ENCODE measurements at regions not wholly inside any gene's neighbourhood (a gene's known extent, or its start where the extent isn't known, plus 50 kb on each side); places are given as distances from the start of the nearest gene placed in this dataset.

- Histone ChIP-seq H2BK120ac (ENCODE audit: low read depth, low read length) (no peak overlapping the region), H3K23ac (ENCODE audit: low read depth, low read length) (no peak overlapping the region), H2AK5ac (ENCODE audit: low read depth, low read length) (no peak overlapping the region), H3K9me3 (ENCODE audit: control insufficient read depth, insufficient read depth, low read length) (no peaks in the 10 kb centered on the region), H2BK5ac (ENCODE audit: low read depth, low read length, poor library complexity, severe bottlenecking) (no peak overlapping the region), H4K91ac (ENCODE audit: insufficient read depth, low read depth, low read length) (no peak overlapping the region), H3K79me1 (ENCODE audit: low read depth in 1 of 2, low read length in 2 of 2) (no peaks in the 10 kb centered on the region), H3K4ac (ENCODE audit: low read depth, low read length) (no peak overlapping the region), H3K27ac (ENCODE audit: insufficient read depth, low read length) (no peak overlapping the region), H3K56ac (ENCODE audit: extremely low read depth, insufficient read depth, low read length) (no peak overlapping the region), H2AFZ (replicated peaks; ENCODE audit: low read length, poor library complexity) (no peak overlapping the region), H2BK20ac (ENCODE audit: low read depth, low read length) (no peak overlapping the region), H3K4me2 (ENCODE audit: low read depth, low read length) (no peak overlapping the region), H3K36me3 (ENCODE audit: control insufficient read depth, insufficient read depth, low read length) (no peaks in the 10 kb centered on the region), H4K20me1 (ENCODE audit: insufficient read depth, low read length) (no peaks in the 10 kb centered on the region), H3K9ac (ENCODE audit: low read depth, low read length) (no peak overlapping the region), H4K5ac (ENCODE audit: low read depth, low read length) (no peak overlapping the region), H3K4me3 (ENCODE audit: insufficient read depth, low read depth, low read length) (no peak overlapping the region), H3K14ac (replicated peaks; ENCODE audit: low read depth, low read length) (no peak overlapping the region), H3K9me1 (ENCODE audit: insufficient read depth, low read length) (no peaks in the 10 kb centered on the region; the same call in 1 of the 2 replicates), H3K27me3 (ENCODE audit: control insufficient read depth, insufficient read depth, low read length) (no peaks in the 10 kb centered on the region), H2BK15ac (ENCODE audit: low read depth, low read length) (no peak overlapping the region), H2AK9ac (replicated peaks; ENCODE audit: low read depth, low read length, poor library complexity) (no peak overlapping the region), H4K8ac (ENCODE audit: low read depth in 2 of 2, low read length in 2 of 2) (no peak overlapping the region), H3K4me1 (ENCODE audit: control insufficient read depth, insufficient read depth, low read length) (no peaks in the 10 kb centered on the region), H3K18ac (ENCODE audit: low read depth, low read length) (no peak overlapping the region)
- POLR2A ChIA-PET (ENCODE audit: unreplicated experiment), result no interaction called here
- BruUV-seq (replicated peaks), result no TSS peak
- dilution Hi-C loops (cut with HindIII; ENCODE audit: low sequenced_read_pairs, unreplicated experiment) (no loop called here), intact Hi-C loops (cut with micrococcal nuclease) (no loop called here), in situ Hi-C loops (cut with MboI; ENCODE audit: low sequenced_read_pairs) (no loop called here)
- CTCF ChIA-PET, result no interaction called here
- DNase-seq (peak; percentile 2), ATAC-seq (ENCODE audit: low read depth) (peak; percentile 66)
- no CpG with 5 or more reads among the region's 1 CpG for WGBS, 2 experiments (ENCODE audit: extremely low coverage in 2 of 2, insufficient read length in 1 of 2)
- TF ChIP-seq MXI1 (IDR thresholded peaks at IDR 0.05; ENCODE audit: borderline replicate concordance, low read depth, low read length), result no peak
- no peak for TF ChIP-seq BHLHE40 (IDR thresholded peaks at IDR 0.05; ENCODE audit: low read depth, low read length)
- TF ChIP-seq SMC3 (IDR thresholded peaks at IDR 0.05; ENCODE audit: low read depth, low read length), result no peak
- TF ChIP-seq, protein P1, sequence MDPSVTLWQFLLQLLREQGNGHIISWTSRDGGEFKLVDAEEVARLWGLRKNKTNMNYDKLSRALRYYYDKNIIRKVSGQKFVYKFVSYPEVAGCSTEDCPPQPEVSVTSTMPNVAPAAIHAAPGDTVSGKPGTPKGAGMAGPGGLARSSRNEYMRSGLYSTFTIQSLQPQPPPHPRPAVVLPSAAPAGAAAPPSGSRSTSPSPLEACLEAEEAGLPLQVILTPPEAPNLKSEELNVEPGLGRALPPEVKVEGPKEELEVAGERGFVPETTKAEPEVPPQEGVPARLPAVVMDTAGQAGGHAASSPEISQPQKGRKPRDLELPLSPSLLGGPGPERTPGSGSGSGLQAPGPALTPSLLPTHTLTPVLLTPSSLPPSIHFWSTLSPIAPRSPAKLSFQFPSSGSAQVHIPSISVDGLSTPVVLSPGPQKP (IDR thresholded peaks at IDR 0.05; ENCODE audit: borderline replicate concordance, low read depth, low read length), result no peak
- TF ChIP-seq NFE2L2 (IDR thresholded peaks at IDR 0.05; ENCODE audit: low read depth, low read length), result no peak
- TF ChIP-seq FOS (IDR thresholded peaks at IDR 0.05; ENCODE audit: low read depth, low read length), result no peak
- TF ChIP-seq CEBPB (IDR thresholded peaks at IDR 0.05; ENCODE audit: low read depth, low read length), result no peak
- no peak for TF ChIP-seq RFX5 (IDR thresholded peaks at IDR 0.05; ENCODE audit: low read depth, low read length)
- TF ChIP-seq RCOR1 (IDR thresholded peaks at IDR 0.05; ENCODE audit: insufficient replicate concordance, low read length), result no peak
- no peak for TF ChIP-seq CHD1 (IDR thresholded peaks at IDR 0.05; ENCODE audit: low read depth, low read length)
- no peak for TF ChIP-seq MAFK (IDR thresholded peaks at IDR 0.05; ENCODE audit: low read depth, low read length)
- TF ChIP-seq, protein P2, sequence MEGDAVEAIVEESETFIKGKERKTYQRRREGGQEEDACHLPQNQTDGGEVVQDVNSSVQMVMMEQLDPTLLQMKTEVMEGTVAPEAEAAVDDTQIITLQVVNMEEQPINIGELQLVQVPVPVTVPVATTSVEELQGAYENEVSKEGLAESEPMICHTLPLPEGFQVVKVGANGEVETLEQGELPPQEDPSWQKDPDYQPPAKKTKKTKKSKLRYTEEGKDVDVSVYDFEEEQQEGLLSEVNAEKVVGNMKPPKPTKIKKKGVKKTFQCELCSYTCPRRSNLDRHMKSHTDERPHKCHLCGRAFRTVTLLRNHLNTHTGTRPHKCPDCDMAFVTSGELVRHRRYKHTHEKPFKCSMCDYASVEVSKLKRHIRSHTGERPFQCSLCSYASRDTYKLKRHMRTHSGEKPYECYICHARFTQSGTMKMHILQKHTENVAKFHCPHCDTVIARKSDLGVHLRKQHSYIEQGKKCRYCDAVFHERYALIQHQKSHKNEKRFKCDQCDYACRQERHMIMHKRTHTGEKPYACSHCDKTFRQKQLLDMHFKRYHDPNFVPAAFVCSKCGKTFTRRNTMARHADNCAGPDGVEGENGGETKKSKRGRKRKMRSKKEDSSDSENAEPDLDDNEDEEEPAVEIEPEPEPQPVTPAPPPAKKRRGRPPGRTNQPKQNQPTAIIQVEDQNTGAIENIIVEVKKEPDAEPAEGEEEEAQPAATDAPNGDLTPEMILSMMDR (conservative IDR thresholded peaks at IDR 0.05; ENCODE audit: low read depth, low read length), result no peak
- no peak for TF ChIP-seq POLR2A (IDR thresholded peaks at IDR 0.05; ENCODE audit: low read depth, low read length)
- TF ChIP-seq MAZ (IDR thresholded peaks at IDR 0.05; ENCODE audit: borderline replicate concordance, low read depth, low read length), result no peak
- TF ChIP-seq RAD21 (IDR thresholded peaks at IDR 0.05; ENCODE audit: low read length), result no peak
- TF ChIP-seq, protein P3, sequence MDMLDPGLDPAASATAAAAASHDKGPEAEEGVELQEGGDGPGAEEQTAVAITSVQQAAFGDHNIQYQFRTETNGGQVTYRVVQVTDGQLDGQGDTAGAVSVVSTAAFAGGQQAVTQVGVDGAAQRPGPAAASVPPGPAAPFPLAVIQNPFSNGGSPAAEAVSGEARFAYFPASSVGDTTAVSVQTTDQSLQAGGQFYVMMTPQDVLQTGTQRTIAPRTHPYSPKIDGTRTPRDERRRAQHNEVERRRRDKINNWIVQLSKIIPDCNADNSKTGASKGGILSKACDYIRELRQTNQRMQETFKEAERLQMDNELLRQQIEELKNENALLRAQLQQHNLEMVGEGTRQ (IDR thresholded peaks at IDR 0.05; ENCODE audit: low read depth, low read length), result no peak
Observed at GRCh38 chr9:111258875-111259271, 71.2 kb downstream of the OR2K2 start.

Measured in IMR-90 (cell line).